Pons (tissue), 1 donor: ENCODE measurements at regions not wholly inside any gene's neighbourhood (a gene's known extent, or its start where the extent isn't known, plus 50 kb on each side); places are given as distances from the start of the nearest gene placed in this dataset.
A peak's percentile ranks its signal among the peaks of the same experiment; 100 is the strongest.

Experiments
- DNase-seq: peaks from one replicate; pipeline ENCODE4 v3.0.0-alpha.2; 2016; ENCODE audit warnings: low spot score

DNA sequence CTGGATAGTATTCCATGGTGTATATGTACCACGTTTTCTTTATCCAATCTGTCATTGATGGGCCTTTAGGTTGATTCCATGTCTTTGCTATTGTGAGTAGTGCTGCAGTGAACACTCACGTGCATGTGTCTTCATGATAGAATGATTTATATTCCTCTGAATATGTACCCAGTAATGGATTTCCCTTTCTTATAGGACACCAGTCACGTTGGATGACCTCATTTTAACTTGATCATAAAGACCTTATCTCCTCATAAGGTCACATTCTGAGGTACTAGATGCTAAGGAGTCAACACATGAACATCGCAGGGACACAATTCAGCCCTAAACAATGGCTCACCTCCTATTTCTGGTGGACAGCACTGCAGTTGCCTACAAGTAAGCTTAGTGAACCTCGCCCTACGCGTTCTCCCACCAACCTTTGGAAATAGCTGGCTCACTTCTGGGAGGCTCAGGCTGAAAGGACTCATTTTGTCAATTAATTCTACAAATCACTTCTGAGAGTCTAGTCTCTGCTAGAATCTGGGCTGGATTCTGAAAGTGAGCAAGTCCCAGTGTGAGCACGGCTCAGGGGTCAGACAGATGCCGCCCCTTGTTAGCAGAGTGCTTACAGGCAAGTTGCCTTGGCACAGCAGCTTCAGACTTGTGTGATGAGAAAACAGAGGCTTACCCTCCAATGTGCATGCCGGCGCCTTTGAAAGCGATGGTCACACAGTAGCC, 183.8 kb upstream of the GSC start:
- DNase-seq, result no peak

DNA sequence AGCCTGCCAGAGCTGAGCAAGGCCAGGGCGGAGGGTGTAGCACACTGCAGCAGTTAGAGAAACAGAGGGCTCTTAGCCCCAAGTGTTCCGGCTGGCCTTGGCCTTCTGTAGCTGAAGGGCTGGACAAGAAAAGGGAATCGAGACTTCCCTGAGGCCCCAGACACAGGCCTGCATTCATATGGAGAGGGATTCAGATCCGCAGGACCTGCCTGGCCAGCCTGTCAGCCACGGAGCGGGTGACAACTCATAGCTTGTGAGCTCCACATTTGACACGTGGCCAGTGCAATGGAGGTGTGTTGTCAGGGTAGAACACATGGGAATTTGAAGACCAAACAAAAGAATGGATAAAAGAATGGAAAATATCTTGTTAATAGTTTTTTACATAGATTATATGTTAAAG, 182.2 kb upstream of the GSC start:
- no peak for DNase-seq

DNA sequence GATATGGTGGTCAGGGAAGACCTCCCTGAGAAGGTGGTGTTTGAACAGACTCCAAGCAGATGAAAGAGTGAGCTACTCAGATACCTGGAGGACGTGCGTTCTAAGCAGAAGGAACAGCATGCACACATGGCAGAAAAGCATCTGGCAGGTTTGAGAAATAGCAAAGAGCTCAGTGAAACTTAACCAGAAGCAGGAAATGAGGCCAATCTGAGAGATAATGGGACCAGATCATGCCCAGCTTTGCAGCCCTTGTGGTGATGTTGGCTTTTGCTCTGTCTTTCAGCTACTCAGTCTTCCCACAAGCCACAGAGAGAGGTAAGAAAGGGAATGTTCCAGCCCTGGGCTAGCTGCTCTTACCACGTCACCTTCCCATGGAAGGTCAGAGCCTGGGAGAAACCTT, 176.3 kb upstream of the GSC start:
- no peak for DNase-seq

DNA sequence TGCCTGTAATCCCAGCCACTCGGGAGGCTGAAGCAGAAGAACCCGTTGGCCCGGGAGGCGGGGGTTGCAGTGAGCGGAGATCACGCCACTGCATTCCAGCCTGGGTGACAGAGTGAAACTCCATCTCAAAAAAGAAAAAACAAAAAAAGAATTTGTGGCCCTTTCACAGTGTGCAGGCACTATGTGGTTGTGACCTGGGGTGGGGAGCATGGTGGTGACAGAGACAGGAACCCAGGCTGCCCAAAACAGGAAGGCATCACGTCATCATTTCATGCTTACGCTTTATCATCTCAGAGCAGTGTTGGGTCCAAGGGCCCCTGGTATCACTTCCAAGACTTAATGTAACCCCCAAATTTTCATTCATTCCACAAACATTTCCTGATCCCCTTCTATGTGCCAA, 175.7 kb upstream of the GSC start:
- DNase-seq, result no peak

DNA sequence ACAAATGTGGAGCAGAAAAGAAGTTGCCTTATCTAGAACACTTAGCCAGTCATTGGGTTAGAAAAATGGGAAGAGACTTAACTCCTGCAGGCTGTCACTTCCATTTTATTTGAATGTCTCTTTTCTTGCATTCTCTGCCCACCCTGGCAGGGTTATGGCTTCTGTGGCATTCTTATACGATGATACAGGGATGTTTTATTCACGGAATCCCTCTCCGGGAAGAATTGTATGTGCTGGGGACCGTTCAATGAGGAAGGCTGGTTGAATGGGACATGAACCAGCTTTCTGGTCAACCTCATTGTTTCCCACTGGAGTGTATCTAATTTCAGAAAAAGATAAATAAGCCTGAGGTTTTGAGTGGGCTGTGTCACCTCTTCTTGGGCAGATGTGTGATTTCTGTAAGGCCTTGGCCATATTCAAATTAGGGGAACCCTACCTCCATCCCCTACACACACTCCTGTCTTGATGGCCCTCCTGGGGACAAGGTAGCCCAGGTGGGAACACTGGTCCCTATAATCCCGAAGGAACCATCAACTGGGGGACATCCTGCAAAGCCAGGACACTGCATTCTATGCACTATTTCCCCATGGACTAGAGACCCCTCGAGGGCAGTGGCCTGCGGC, 174.8 kb upstream of the GSC start:
- DNase-seq, result no peak

DNA sequence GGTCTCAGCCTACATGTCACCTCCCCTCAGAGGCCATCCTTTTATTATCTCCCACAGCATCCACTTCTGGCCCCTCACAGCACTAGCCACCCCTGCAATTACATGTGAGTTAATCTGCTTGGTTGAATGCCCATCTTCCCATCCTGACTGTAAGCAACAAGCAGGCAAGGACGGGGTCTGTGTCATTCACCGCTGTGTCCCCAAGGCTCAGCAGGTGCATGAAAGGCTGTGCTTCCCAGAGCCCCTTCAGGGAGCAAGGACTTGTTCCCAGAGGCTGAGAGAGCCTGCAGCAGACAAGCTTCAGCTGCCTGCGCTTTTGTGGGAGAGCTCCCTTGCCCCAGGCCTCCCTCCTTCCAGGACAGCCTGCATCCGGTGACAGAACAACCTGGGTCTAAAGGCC, 172.7 kb upstream of the GSC start:
- no peak for DNase-seq

DNA sequence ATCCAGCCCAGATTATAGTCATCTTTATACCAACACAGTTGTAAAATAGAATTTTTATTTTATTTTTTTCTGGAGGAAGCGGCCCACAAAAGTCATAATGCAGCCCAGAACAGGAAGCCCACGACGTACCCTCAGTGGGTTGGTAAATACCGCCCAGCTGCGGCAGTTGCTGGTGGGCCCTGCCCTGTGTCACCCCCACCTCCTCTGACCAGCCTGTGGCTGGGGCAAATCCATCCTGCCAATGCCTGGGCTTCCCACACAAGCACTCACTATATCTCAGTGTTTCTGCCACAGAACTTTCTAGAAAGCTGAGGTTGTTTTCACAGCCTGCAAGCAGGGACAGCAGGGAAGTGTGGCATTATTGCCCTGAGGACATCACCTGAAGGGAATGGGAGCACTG, 171.4 kb upstream of the GSC start:
- no peak for DNase-seq

DNA sequence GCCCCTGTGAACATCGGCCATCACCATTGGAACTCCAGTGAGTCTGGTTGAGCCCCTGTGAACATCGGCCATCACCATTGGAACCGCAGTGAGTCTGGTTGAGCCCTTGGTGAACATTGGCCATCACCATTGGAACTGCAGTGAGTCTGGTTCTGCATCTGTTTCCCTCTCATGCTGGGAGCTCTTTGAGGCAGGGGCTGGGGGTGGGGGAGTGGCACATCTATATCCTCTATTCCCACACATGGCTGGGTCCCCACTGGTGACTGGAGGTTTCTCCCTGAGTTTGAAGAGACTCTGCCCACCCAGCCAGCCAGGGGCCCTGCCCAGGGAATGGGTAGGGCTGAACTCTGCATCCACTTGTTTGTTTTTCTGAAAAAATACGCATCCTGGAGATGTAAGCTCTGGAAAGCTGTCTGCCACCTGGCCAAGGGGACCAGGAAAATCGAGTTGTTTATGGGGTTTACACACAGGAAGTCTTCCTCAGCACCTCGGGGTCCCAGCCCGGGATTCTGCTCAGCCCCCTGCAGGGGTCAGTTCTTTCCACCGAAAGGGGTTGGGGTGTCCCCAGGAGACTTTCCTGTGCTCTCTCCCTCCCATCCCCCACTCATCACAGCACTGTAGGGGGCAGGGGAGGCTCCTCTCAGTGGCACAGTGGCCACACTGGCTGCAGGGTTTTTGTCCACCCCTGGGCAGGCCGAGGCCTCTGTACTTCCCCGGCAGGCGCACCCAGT, 170.5 kb upstream of the GSC start:
- DNase-seq, result no peak

DNA sequence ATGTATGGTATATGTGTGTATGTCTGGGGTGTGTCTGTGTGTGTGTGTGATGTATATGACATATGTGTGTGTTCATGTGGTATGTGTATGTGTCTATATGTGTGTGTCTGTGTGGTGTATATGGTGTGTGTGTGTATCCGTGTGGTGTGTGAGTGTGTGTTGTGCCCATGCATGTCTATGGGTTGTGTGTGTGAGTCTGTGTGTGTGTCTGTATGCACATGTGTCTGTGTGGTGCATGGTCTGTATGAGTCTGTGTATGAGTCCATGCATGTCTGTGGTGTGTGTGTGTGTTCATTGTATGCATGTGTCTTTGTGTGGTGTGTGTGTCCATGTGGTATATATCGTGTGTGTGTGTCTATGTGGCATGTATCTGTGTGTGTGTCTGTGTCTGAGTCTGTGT, 168.1 kb upstream of the GSC start:
- no peak for DNase-seq

DNA sequence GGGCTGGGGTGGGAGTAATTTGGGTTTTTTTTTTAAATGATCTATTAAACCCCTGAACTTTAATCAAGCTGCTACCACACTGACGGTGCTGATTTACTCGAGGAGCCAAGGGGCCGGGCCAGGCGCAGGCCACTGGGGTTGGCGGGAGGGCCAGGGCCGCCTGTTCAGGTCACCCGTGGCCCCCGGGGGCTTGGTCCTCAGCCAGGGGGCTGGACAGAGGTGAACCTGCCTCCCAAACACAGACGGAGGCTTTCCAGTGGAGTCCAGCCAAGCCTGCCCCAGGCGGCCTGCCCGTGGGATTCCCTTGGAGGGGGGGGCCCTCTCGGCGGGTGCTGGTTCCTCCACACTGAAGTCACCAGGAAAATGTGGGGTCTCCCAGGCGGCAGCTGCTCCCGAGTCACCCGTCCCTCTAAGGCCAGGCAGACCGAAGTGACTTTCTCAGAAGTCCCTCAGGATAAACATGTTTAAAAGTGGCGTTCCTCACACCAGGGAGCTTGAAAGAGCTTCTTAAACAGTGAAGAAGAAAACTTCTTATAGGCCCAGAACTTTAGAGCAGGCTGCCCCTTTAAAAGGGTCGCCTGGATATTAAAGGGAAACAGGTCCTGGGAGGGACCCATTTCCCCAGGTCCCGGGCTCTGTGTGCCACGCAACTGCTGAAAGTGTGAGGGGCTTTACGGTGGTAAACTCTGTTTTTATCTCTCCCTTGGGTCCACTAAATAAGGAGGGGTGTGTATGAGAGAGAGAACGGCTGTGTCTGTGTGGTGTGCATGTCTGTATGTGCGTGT, 167.2 kb upstream of the GSC start:
- peak; percentile 9 for DNase-seq

DNA sequence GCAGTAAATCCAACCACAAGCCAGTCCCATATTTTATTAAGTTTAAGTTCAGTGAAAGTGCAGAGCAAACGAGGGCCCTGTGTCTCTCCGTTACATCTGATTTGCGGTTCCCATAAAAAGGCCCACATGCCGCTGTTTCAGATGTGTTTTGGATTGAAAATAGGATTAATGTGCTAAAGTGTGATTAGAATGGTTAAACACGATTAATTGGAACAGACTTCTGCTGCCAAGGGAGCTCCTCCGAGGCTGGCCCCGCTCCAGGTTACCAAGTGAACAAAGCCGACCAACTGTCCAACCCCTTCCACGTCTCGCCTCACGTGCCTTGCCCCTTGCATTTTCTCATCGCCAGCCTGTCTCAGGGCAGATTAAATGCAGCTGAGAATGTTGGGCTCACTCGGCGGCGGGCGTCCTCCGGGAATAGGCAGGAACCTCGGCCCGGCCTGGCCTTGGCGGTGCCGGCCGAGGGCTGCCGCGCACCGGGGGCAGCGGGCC, 166.5 kb upstream of the GSC start:
- DNase-seq, result peak; percentile 48

DNA sequence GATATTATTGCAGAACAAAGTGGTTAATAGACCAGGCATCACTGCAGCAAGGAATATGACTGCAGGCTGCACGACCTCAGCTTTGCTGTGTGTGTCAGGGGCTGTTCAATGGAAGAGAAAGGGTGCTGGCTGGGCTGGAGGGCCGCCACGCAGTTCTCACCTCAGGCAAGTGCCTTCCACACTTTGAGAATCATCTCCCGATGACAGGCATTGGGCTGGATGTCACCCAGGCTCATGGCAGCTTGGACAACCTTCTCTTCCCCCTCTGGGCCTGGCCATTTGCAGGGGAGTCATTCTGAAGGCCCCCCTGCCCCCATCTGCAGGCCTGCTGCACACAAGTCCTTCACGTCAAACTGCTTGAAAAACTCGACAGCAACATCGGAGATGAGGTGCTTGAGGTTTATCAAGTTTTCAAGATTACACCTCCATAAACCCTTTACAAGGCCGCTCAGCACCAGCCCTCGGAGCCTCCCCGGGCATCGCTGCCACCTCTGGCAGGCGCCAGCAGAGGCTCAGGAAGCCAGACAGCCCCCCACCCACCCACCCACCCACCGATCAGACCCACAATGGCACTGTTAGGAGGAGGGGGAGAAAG, 165.9 kb upstream of the GSC start:
- DNase-seq, result no peak

DNA sequence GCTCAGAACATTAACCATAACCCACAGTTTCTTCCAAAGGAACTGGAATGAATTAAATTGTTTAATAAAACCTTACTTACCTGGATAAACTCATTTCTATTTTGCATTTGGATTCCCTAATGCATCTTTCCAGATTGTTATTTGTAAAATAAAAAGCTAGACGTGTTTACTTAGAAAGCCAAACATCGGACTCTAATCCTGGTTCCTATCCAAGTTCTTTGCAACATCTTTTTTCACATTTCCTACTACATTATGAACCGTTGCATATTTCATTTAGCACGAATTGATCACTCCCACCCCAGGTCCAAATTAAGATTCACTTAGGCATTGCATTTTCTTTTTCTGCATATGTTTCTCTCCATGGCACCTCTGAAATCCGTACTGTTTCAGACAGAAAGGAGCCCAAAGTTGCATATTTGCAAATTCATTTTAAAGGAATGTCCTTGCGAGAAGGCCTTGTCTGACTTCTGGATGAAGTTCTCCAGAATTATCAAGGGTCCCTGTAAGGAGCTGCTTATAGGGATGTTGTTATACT, 164.4 kb upstream of the GSC start:
- no peak for DNase-seq

DNA sequence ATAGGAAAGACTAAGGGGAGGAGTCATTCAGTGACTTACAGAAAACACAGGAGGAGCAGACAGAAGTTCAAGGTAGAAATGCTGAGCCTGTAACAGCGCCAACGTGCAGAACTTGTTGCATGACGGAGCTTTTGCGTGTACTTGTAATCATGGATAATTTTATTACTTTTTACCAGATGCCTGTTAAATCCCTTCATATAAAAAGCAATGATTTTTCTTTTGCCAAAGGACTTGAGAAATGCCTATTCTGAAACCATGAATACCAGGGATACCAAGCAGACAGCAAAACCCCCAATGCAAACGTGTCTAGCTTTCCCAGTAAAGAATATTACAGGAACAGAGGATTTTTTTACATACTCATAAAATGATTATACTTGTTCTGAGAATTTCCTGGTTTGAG, 163.6 kb upstream of the GSC start:
- no peak for DNase-seq

DNA sequence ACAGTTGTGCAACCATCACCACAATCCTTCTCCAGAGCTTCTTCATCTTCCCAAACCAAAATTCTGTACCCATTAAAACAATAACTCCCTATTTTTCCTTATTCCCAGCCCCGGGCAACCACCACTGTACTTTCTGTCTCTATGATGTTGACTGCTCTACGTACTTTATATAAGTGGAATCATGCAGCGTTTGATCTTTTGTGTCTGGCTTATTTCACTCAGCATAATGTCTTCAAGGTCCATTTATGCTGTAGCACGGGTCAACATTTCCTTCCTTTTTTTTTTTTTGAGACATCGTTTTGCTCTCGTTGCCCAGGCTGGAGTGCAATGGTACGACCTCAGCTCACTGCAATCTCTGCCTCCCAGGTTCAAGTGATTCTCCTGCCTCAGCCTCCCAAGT, 162.7 kb upstream of the GSC start:
- no peak for DNase-seq

DNA sequence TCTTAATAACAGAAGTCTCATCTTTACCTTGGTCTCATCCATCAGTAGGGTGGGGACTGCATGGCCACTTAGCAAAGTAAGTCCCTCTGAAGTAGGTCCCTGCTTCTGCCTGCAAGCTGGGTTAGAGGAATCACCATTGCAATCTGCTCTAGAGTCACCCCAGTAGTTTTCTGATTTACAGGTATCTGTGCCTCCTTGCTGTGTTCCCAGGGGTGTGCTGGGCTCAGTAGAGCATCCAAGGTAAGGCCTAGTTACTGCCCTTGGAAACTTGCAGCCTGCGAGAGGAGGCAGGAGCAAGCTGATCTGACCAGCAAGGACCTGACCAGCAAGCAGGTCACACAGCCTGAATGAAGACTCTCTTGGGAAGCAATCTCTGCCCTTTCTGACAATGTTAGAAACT, 160.8 kb upstream of the GSC start:
- no peak for DNase-seq

DNA sequence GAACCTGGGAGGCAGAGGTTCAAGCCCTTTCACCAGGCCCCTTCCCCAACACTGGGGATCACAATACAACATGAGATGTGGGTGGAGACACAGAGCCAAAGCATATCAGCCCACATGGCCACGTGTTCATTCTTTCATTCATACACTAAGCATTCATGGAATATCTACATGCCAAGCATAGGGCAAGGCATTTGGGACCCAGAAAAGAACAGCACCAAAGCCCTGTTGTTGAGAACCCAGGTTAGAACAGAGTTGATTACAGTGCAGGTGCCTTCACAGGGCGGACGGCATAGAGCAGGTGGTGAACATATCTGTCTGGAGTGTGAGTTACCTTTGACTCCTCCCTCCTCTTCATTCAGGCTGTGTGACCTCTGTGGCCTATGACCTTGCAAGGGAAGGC, 159.4 kb upstream of the GSC start:
- DNase-seq, result no peak

DNA sequence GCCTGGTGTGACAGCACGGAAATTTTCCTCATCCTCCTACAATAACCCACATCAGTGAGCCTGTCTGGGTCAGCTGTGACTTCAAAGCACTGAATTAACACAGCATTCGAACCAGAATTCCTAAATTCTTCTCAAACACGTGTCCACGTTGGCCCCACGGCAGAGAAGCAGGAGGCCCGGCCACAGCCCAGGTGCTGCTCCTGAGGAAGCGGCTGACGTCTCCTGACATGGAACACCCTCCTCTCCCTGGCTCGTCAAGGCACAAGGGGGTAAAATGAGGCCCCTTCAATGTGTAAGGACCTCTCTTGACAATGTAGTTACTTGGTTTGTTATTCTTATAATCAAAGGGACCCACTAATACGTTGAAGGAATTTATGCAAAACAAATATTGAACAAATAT, 156.3 kb upstream of the GSC start:
- no peak for DNase-seq

DNA sequence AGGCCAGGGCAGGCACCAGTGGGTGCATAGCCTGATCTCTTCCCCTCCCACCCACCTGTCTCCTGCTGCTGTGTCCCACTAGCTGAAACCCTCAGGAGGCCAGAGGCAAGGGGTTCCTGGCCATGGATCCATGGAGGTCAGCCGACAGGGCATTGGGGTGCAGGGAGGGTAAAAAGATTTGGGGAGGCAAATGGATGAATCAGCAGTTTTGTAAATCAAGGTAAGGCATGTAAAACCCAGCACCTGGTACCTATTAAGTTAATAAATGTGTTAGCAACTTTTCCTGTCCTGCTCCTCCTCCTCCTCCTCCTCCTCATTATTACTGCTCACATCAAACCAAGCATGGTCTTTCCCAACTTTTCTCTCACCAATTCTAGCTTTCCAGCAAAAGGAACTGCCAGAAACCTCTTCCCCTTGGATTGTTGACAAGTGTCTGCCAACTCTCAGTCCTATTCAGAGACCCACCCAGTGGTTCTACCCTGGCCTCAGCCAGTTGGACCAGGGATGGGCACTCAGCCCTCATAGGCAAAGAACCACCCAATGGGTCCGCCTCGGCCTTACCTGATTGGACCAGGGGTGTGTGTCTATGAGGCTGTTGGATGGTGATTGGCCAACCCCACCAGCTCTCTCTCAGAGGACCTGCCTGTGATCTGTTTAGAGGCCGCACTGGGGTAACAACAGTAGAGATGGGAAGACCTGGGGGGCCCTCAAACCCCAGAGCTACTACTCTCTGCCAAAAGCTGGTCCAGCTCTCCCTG, 155.7 kb upstream of the GSC start:
- DNase-seq, result no peak

DNA sequence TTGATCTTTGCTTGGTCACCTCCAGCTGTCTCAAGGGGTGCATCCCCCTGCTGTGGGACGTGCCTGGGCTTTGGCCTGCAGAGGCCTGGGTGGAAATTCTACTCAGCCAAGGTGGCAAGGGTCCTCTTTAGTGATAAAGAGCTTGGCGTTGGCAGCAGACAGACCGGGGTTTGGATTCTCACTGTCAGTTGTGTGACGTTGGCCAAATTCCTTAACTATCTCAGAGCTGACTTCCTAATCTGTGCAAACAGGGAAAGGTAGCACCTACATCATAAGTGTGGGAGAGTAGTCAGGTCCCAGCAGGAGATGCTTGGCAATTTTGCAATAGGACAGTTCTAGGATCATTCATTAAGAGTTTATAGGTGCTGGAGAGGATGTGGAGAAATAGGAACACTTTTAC, 154.3 kb upstream of the GSC start:
- DNase-seq, result no peak

DNA sequence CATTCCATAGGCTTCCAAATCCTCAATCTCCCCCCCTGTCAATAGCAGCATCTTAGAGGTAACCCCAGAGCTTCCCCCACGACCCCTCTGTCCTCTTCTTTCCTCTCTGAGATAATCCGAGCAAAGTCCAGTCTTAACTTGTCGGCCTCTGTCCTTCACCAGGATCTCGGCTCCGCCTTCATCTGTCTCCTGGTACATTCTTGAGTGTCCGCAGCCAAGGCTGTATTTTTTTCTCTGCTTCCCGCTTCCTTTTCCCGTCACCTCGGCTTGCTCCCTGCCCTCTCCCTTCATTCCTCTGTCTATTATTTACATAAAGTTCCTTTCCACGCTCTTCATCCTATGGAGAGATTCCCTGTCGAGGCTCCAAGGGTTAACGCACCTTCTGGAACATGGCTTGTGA, 153.9 kb upstream of the GSC start:
- no peak for DNase-seq
